WERI-Rb-1 (cell line): ENCODE measurements at regions not wholly inside any gene's neighbourhood (a gene's known extent, or its start where the extent isn't known, plus 50 kb on each side); places are given as distances from the start of the nearest gene placed in this dataset.
"Not testable (repeated sequence)": the region's sequence is repeated elsewhere in the genome, so short reads cannot be mapped to it uniquely, and the experiment has no call there.

ENCODE experiments used
- DNase-seq: peaks from one replicate; pipeline ENCODE4 v3.0.0-alpha.2; 2020
- H3K27ac ChIP-seq: fragments of 250-450 bp; sonication (Bioruptor Pico); 2 replicates; pipeline ENCODE4 v1.5.1; 2020; ENCODE audit warnings: mild to moderate bottlenecking, moderate library complexity
- H3K27me3 ChIP-seq: fragments of 250-450 bp; sonication (Bioruptor Pico); 2 replicates; pipeline ENCODE4 v1.5.1; 2021; ENCODE audit warnings: mild to moderate bottlenecking, low read depth, moderate library complexity; ENCODE audit not compliant: insufficient read depth, severe bottlenecking
- H3K36me3 ChIP-seq: fragments of 250-450 bp; sonication (Bioruptor Pico); 2 replicates; pipeline ENCODE4 v1.5.1; 2020; ENCODE audit warnings: mild to moderate bottlenecking, moderate library complexity
- H3K4me3 ChIP-seq: 2 replicates; pipeline ENCODE4 v1.5.1; 2011; ENCODE audit warnings: low read depth, mild to moderate bottlenecking, control low read depth, low read length
- H3K9me3 ChIP-seq: fragments of 250-450 bp; sonication (Bioruptor Pico); 2 replicates; pipeline ENCODE4 v1.5.1; 2021; ENCODE audit warnings: mild to moderate bottlenecking, moderate library complexity; ENCODE audit not compliant: severe bottlenecking
- CTCF ChIP-seq: IDR thresholded peaks from 2 replicates; pipeline ENCODE4 v1.5.1; 2011; ENCODE audit warnings: low read depth, mild to moderate bottlenecking, control low read depth, inconsistent platforms, low read length

DNA sequence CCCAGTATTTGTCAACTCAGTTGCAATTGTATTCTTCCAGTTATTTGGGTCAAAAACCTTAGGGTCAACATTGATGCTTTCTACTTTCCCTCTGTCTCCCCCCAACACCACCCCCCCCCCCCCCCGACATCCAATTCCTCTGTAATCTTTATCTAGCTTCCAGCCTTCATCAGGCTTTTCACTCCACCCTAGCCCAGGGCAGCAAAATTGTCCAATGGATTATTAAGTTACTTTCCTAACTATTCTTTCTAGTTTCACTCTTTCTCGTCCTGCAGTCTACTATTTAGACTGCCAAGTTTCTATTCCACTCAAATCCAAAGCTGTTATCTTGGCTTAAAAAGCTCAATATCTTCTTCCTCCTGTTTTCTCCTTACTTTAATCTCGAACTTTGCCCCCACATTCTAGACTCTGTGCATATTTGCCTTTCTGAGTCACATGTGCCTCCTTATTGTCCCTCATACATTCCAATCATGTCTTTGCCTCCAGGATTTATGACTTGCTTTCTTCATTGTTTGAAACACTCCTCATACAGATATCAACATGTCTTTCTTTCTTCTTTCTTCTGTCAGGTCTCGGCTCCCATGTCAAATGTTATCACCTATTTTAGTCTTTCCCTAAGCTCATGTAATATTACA lies 196.6 kb upstream of the TMEM196 start:
- H3K9me3 ChIP-seq, result no peaks in the 10 kb centered on the region
- H3K36me3 ChIP-seq, result no peaks in the 10 kb centered on the region
- TF ChIP-seq CTCF, result no peak
- H3K27me3 ChIP-seq, result no peaks in the 10 kb centered on the region
- H3K4me3 ChIP-seq, result no peak overlapping the region
- DNase-seq, result no peak
- no peak overlapping the region for H3K27ac ChIP-seq

DNA sequence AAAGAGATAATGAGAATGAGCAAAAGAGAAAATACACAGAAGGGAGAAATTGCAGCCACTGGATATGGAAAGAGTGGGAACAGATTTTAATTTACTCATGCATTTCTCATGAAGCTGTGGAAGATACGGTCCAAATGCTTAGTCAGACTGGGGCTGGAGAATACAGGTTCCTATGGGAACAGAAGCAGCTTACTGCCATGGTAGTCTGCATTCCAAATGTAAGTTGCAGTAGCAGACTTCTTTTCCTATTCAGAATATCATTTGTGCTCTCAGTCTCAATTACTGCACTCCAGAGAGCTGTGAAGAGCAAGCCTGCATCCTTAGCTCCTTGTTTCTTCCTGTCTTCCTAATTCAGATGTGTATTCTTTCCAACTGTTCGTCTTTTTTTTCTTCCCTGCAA lies 190.8 kb upstream of the TMEM196 start:
- H3K36me3 ChIP-seq, result no peaks in the 10 kb centered on the region
- no peaks in the 10 kb centered on the region for H3K9me3 ChIP-seq
- no peak overlapping the region for H3K27ac ChIP-seq
- no peaks in the 10 kb centered on the region for H3K27me3 ChIP-seq
- DNase-seq, result no peak
- TF ChIP-seq CTCF, result no peak
- H3K4me3 ChIP-seq, result no peak overlapping the region

- no peak for DNase-seq
- H3K36me3 ChIP-seq, result no peaks in the 10 kb centered on the region
- no peak overlapping the region for H3K27ac ChIP-seq
- no peak overlapping the region for H3K4me3 ChIP-seq
- H3K27me3 ChIP-seq, result no peaks in the 10 kb centered on the region
- H3K9me3 ChIP-seq, result no peaks in the 10 kb centered on the region
- TF ChIP-seq CTCF, result no peak
These were observed 190.3 kb upstream of the TMEM196 start for GRCh38 chr7:19963695-19964094.

DNA sequence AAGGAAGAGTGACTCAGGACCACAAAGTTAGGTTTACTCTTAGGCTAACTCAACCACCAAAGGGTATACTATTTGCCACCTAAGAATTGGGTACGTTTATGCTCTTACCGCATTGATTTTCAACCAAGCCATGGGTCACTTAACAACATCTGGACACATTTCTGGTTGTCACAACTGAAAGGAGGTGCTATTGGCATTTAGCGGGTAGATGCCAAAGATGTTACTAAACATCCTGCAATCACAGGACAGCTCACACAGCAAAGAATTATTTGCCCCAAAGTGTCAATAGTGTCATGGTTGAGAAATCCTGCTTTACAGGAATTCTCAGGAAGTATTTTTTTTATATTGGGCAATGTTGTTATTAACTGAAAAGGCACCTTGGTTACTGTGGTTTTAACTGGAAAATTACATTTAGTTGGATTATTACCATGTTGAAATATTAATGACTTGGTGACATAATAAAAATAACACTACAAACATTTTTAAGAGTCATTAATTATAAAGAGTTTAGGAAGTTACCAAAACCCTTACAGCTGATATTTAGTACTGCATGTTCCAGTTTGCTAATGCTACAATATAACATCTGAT lies 185.0 kb upstream of the TMEM196 start:
- no peak for TF ChIP-seq CTCF
- Histone ChIP-seq H3K9me3 (peaks cover 2% of the 10 kb centered on the region), H3K27ac (no peak overlapping the region), H3K27me3 (no peaks in the 10 kb centered on the region), H3K36me3 (no peaks in the 10 kb centered on the region), H3K4me3 (no peak overlapping the region)
- DNase-seq, result no peak

GRCh38 chr7:19957664-19958063 lies 184.2 kb upstream of the TMEM196 start:
- no peak for DNase-seq
- H3K27ac ChIP-seq, result no peak overlapping the region
- no peaks in the 10 kb centered on the region for H3K27me3 ChIP-seq
- H3K4me3 ChIP-seq, result no peak overlapping the region
- H3K36me3 ChIP-seq, result no peaks in the 10 kb centered on the region
- no peak for TF ChIP-seq CTCF
- peaks cover 2% of the 10 kb centered on the region for H3K9me3 ChIP-seq

GRCh38 chr7:19954166-19954565 lies 180.7 kb upstream of the TMEM196 start:
- not testable (repeated sequence) for H3K4me3 ChIP-seq, H3K9me3 ChIP-seq, DNase-seq, H3K27me3 ChIP-seq, H3K27ac ChIP-seq, H3K36me3 ChIP-seq

DNA sequence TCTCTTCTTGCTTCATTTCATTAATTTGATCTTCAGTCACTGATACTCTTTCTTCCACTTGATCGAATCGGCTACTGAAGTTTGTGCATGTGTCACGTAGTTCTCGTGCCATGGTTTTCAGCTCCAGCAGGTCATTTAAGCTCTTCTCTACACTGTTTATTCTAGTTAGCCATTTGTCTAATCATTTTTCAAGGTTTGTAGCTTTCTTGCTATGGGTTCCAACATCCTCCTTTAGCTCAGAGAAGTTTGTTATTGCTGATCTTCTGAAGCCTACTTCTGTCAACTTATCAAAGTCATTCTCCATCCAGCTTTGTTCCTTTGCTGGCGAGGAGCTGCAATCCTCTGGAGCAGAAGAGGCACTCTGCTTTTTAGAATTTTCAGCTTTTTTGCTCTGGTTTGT lies 180.0 kb upstream of the TMEM196 start:
- H3K9me3 ChIP-seq, H3K27me3 ChIP-seq, DNase-seq, H3K4me3 ChIP-seq, H3K36me3 ChIP-seq, H3K27ac ChIP-seq: not testable (repeated sequence)
